ENCODE measurements at regions not wholly inside any gene's neighbourhood (a gene's known extent, or its start where the extent isn't known, plus 50 kb on each side); places are given as distances from the start of the nearest gene placed in this dataset.
A peak's percentile ranks its signal among the peaks of the same experiment; 100 is the strongest.
"Not testable (repeated sequence)": the region's sequence is repeated elsewhere in the genome, so short reads cannot be mapped to it uniquely, and the experiment has no call there.

DNA sequence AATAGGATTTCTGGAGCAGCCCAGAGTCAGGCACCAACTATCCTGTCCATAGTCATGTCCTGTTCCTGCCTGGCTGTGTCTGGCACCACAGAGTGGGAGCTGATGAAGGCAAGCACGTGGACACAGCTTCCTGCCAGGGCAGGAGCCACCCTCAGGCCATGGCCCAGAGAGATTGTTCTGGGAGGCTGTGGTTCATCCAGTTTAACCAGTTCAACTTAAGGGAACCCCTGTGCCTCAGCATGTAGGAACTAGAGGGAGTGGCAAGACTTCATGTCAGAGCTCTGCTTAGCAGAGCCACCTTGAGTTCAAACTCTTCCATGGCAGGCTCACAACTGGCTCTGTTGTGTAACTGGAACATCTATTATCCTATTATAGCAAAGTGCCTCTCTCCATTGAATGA lies 73.2 kb upstream of the NCKAP5 start:
- no peak overlapping the region for H3K4me3 ChIP-seq (ENCODE audit: low read depth, low read length)
- TF ChIP-seq, protein P1, sequence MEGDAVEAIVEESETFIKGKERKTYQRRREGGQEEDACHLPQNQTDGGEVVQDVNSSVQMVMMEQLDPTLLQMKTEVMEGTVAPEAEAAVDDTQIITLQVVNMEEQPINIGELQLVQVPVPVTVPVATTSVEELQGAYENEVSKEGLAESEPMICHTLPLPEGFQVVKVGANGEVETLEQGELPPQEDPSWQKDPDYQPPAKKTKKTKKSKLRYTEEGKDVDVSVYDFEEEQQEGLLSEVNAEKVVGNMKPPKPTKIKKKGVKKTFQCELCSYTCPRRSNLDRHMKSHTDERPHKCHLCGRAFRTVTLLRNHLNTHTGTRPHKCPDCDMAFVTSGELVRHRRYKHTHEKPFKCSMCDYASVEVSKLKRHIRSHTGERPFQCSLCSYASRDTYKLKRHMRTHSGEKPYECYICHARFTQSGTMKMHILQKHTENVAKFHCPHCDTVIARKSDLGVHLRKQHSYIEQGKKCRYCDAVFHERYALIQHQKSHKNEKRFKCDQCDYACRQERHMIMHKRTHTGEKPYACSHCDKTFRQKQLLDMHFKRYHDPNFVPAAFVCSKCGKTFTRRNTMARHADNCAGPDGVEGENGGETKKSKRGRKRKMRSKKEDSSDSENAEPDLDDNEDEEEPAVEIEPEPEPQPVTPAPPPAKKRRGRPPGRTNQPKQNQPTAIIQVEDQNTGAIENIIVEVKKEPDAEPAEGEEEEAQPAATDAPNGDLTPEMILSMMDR (IDR thresholded peaks at IDR 0.05; ENCODE audit: insufficient read depth, low read length): peak; percentile 9
- peak; percentile 39 for DNase-seq (ENCODE audit: low read depth)

DNA sequence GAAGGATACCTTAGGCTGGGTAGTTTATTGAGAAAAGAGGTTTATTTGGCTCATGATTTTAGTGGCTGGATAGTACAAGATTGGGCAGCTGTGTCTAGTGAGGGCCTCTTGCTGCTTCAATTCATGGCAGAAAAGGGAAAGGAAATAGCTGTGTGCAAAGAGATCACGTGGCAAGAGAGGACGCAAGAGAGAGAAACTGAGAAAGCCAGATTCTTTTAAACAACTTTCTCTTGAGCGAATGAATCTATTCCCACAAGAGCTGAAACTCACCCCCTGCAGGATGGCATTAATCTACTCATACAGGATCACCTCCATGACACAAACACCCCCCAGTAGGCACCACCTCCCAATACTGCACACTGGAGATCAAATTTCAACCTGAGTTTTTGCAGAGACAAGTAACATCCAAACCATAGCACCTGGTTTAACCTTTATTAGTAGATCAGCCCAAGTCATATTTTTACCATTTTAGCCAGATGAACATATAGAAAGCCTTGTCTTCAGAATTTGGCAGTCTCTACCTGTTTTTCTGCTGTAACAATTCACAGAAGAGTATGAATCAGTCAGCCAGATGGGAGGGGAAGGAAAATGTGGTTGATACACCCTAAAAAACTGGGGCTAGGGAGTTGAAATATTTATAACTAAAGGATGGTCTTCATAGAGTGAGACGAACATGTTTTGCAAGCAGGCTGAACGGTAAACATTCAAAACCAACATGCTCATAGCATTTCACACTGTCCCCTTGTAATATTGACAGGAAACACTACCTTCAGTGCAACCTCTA lies 73.9 kb upstream of the NCKAP5 start:
- peak; percentile 50 for DNase-seq (ENCODE audit: low read depth)
- TF ChIP-seq, protein P1 (IDR thresholded peaks at IDR 0.05; ENCODE audit: insufficient read depth, low read length): no peak
- H3K4me3 ChIP-seq (ENCODE audit: low read depth, low read length): no peak overlapping the region

- no peak overlapping the region for H3K4me3 ChIP-seq (ENCODE audit: low read depth, low read length)
- DNase-seq (ENCODE audit: low read depth): peak; percentile 89
- TF ChIP-seq, protein P1 (IDR thresholded peaks at IDR 0.05; ENCODE audit: insufficient read depth, low read length): no peak
Observed at GRCh38 chr2:133642791-133643191, 74.5 kb upstream of the NCKAP5 start.

DNA sequence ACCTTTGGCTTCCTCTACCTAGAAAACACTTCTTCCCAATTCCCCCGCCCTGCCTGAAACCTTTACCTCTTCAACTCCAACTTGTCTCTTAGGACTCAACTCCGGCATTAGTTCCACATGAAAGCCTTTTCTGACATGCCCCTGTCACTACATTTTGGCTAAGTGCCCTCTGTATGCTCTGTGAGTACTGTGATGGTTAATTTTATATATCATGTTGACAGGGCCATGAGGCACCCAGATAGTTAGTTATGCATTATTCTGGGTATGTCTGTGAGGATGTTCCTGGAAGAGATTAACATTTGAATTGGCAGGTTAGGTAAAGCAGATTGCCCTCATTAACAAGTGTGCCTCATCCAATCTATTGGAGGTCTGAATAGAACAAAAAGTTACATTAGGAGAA lies 75.6 kb upstream of the NCKAP5 start:
- no peak overlapping the region for H3K4me3 ChIP-seq (ENCODE audit: low read depth, low read length)
- TF ChIP-seq, protein P1 (IDR thresholded peaks at IDR 0.05; ENCODE audit: insufficient read depth, low read length): no peak
- no peak for DNase-seq (ENCODE audit: low read depth)

GRCh38 chr2:133644846-133645245 lies 76.6 kb upstream of the NCKAP5 start:
- no peak for DNase-seq (ENCODE audit: low read depth)
- no peak overlapping the region for H3K4me3 ChIP-seq (ENCODE audit: low read depth, low read length)
- TF ChIP-seq, protein P1 (IDR thresholded peaks at IDR 0.05; ENCODE audit: insufficient read depth, low read length): no peak

- DNase-seq (ENCODE audit: low read depth); H3K4me3 ChIP-seq (ENCODE audit: low read depth, low read length): not testable (repeated sequence)
Observed at GRCh38 chr2:133647386-133647785, 79.1 kb upstream of the NCKAP5 start.

GRCh38 chr2:133651861-133652260 lies 83.6 kb upstream of the NCKAP5 start:
- TF ChIP-seq, protein P1 (IDR thresholded peaks at IDR 0.05; ENCODE audit: insufficient read depth, low read length): no peak
- DNase-seq (ENCODE audit: low read depth): peak; percentile 30
- H3K4me3 ChIP-seq (ENCODE audit: low read depth, low read length): no peak overlapping the region
